ENCODE measurements at regions not wholly inside any gene's neighbourhood (a gene's known extent, or its start where the extent isn't known, plus 50 kb on each side); places are given as distances from the start of the nearest gene placed in this dataset.

DNA sequence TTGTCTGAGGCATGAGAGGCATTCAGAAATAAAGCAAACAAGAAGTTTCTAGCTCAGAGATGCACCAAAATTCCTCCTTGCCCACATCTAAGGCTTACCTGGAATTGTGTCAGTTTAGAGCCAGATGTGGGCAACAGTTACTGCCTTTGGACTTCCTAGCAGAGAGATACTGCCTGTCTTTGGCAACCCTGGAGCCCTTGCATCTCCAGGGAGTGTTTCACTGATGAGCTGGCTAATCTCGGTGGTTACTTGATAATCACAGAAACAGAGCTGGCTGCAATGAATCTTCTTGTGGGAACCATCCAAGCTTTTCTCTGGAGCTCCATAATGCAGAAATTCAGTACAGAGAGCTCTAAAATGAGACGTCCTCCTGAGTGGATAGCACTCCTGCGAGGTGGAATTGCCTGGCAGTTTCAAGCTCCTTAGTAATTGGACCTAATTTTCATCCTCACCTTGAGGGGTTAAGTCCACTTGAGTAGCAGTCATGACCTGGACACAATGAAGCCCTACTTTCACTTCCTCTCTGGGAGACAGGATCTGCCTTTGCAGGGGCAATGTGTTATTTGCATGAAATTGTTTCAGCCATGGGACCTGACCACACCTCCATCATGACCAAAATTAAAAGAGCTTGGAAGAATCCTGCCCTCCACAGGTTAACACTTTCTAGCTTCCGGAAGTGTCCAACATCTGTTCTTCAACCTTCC is 108.8 kb upstream of the ARHGAP5 start:
- TF ChIP-seq EZH2phosphoT487 (IDR thresholded peaks at IDR 0.05; ENCODE audit: borderline replicate concordance, low read length) = no peak
- no peak for TF ChIP-seq CTCF (IDR thresholded peaks at IDR 0.05; ENCODE audit: low read depth, low read length, poor library complexity, severe bottlenecking)

Data from DOHH2 (cell line).